Gastroesophageal sphincter (tissue), 3 donors: ENCODE measurements at regions not wholly inside any gene's neighbourhood (a gene's known extent, or its start where the extent isn't known, plus 50 kb on each side); places are given as distances from the start of the nearest gene placed in this dataset.

Experiments used
- EP300 ChIP-seq: sonication (generic); formaldehyde crosslinking; IDR thresholded peaks from one replicate; pipeline ENCODE4 v1.6.1; 2017; ENCODE audit warnings: antibody characterized with exemption, mild to moderate bottlenecking
- POLR2A ChIP-seq, 2 donors: fragments of 450-650 bp; IDR thresholded peaks; one replicate each; pipeline ENCODE4 v1.6.1; 2017; ENCODE audit warnings: antibody characterized with exemption in 2 of 2, mild to moderate bottlenecking in 2 of 2, moderate library complexity in 1 of 2
- POLR2AphosphoS5 ChIP-seq: sonication (generic); formaldehyde crosslinking; IDR thresholded peaks from one replicate; pipeline ENCODE4 v1.6.1; 2017; ENCODE audit warnings: antibody characterized with exemption
- TF ChIP-seq, protein P1 (sequence below), 4 experiments: fragments of 200-600 bp in 2 of 4; fragments of 450-650 bp in 2 of 4; sonication (generic) in 1 of 4; IDR thresholded peaks; one replicate each; pipeline ENCODE4 v1.5.1; 2017 to 2019; ENCODE audit warnings: antibody characterized with exemption in 4 of 4, mild to moderate bottlenecking in 2 of 4, moderate library complexity in 2 of 4

DNA sequence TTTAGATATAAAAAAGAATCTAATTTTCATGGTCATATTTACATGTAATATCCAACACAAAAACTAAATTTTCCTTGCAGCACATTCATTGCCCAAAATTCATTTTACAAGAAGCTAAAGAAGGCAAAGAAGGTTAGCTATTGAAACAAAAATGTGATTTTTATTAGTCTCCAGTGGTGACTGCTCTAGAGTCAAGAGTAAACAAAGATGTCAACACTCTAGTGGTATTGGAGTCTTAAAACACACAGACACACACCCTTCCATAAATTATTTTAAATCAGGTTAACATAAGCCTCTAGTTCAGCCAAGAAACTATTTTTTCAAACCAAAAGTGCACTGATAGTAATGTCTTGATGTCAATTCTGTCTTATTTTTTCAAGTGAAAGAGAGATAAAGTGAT, 329.2 kb downstream of the ZNF608 start:
- TF ChIP-seq, protein P1, sequence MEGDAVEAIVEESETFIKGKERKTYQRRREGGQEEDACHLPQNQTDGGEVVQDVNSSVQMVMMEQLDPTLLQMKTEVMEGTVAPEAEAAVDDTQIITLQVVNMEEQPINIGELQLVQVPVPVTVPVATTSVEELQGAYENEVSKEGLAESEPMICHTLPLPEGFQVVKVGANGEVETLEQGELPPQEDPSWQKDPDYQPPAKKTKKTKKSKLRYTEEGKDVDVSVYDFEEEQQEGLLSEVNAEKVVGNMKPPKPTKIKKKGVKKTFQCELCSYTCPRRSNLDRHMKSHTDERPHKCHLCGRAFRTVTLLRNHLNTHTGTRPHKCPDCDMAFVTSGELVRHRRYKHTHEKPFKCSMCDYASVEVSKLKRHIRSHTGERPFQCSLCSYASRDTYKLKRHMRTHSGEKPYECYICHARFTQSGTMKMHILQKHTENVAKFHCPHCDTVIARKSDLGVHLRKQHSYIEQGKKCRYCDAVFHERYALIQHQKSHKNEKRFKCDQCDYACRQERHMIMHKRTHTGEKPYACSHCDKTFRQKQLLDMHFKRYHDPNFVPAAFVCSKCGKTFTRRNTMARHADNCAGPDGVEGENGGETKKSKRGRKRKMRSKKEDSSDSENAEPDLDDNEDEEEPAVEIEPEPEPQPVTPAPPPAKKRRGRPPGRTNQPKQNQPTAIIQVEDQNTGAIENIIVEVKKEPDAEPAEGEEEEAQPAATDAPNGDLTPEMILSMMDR (IDR thresholded peaks at IDR 0.05): no peak
- TF ChIP-seq POLR2AphosphoS5 (no peak), EP300 (no peak), POLR2A (IDR thresholded peaks at IDR 0.05) (no peak)
